Right atrium auricular region (tissue), 2 donors: ENCODE measurements at regions not wholly inside any gene's neighbourhood (a gene's known extent, or its start where the extent isn't known, plus 50 kb on each side); places are given as distances from the start of the nearest gene placed in this dataset.

Experiments
- DNase-seq: peaks from one replicate; pipeline ENCODE4 v3.0.0-alpha.2; 2019; ENCODE audit warnings: low spot score
- H3K27ac ChIP-seq, 2 donors: fragments of 200-600 bp; sonication (generic); 1 replicate in 1 of 2; 2 replicates in 1 of 2; pipeline ENCODE4 v1.5.1; 2016 to 2019
- H3K27me3 ChIP-seq, 2 donors: fragments of 200-600 bp; sonication (generic); one replicate each; pipeline versions ENCODE4 v1.5.1 to v1.6.0; 2017 to 2019
- H3K36me3 ChIP-seq: fragments of 200-600 bp; sonication (generic); one replicate; pipeline ENCODE4 v1.5.1; 2016
- H3K4me1 ChIP-seq, 2 donors: fragments of 200-600 bp; sonication (generic); one replicate each; pipeline versions ENCODE4 v1.5.1 to v1.6.0; 2017 to 2019
- H3K4me3 ChIP-seq, 2 donors: fragments of 200-600 bp; sonication (generic); 1 replicate in 1 of 2; 2 replicates in 1 of 2; pipeline ENCODE4 v1.5.1; 2017 to 2019; ENCODE audit warnings: mild to moderate bottlenecking in 1 of 2, moderate library complexity in 1 of 2
- H3K9me3 ChIP-seq, 2 donors: fragments of 200-600 bp; sonication (generic); one replicate each; pipeline ENCODE4 v1.5.1; 2019
- TF ChIP-seq, protein P1 (sequence below), 2 donors: fragments of 200-600 bp; sonication (generic); IDR thresholded peaks; one replicate each; pipeline ENCODE4 v1.5.1; 2019; ENCODE audit warnings: antibody characterized with exemption in 2 of 2

DNA sequence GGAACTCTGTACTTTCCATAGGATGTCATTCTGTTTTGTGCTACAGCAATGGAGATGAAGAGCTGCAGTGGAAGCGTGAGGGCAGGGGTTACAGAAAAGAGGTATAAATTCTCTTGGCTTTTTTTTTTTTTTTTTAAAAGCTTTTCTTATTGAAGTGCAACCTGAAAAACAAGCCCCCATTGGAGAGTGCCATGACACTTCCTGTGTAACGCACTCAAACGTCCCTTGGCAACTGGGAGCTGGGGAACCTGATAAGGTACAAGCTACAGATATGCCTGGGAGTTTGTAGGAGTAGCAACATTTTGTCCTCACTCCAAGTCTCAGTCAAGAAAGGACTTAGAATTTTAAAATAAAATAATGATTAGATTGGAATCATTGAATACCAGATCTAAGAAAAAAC, 512.1 kb downstream of the RPS24 start:
- Histone ChIP-seq H3K9me3 (no peaks in the 10 kb centered on the region), H3K4me1 (peaks cover 0 to 23% of the 10 kb centered on the region in 2 donors), H3K27ac (no peak overlapping the region), H3K27me3 (no peaks in the 10 kb centered on the region), H3K36me3 (no peaks in the 10 kb centered on the region), H3K4me3 (no peak overlapping the region)
- TF ChIP-seq, protein P1, sequence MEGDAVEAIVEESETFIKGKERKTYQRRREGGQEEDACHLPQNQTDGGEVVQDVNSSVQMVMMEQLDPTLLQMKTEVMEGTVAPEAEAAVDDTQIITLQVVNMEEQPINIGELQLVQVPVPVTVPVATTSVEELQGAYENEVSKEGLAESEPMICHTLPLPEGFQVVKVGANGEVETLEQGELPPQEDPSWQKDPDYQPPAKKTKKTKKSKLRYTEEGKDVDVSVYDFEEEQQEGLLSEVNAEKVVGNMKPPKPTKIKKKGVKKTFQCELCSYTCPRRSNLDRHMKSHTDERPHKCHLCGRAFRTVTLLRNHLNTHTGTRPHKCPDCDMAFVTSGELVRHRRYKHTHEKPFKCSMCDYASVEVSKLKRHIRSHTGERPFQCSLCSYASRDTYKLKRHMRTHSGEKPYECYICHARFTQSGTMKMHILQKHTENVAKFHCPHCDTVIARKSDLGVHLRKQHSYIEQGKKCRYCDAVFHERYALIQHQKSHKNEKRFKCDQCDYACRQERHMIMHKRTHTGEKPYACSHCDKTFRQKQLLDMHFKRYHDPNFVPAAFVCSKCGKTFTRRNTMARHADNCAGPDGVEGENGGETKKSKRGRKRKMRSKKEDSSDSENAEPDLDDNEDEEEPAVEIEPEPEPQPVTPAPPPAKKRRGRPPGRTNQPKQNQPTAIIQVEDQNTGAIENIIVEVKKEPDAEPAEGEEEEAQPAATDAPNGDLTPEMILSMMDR (IDR thresholded peaks at IDR 0.05) = no peak
- DNase-seq = no peak

DNA sequence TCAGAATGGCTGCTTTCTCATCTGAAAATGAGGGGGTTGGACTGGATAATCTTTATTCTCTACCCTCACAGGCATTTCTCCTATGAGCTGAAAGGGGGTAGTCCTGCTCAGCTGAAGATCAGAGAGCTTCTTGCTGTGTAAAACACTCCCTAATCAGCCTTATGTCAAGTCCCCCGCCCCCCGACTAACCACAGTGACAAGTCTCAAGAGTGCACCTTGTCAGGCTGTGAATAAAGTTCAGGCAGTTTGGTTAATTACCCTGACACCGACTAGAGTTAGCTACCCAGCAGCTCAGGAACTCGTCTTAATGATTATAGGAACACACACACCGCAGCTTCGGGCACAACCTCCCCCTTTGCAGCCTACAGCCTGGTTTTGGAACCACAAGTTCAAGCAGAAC, 513.7 kb downstream of the RPS24 start:
- no peak overlapping the region for H3K4me3 ChIP-seq
- H3K4me1 ChIP-seq = peaks cover 0 to 19% of the 10 kb centered on the region in 2 donors
- no peak for DNase-seq
- H3K27ac ChIP-seq = no peak overlapping the region
- TF ChIP-seq, protein P1 (IDR thresholded peaks at IDR 0.05) = no peak
- no peaks in the 10 kb centered on the region for H3K9me3 ChIP-seq
- H3K36me3 ChIP-seq = no peaks in the 10 kb centered on the region
- no peaks in the 10 kb centered on the region for H3K27me3 ChIP-seq

DNA sequence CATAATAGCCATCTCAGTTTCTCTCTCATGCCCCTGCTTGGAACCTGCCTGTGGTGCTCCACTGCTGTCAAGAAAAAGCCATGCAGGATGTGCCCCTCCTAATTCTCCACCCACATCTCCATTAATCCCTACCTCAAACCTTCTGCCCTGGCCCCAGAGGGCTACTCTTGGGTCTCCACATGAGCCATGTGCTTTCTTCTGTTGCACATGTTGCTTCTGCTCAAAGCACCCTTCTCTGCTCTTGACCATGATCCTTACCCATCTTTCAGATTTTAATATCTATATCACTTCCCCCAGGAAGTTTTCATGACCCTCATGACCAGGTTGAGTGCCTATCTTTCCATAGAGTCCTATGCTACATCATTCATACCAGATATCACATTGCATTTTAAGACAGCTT, 514.2 kb downstream of the RPS24 start:
- no peaks in the 10 kb centered on the region for H3K36me3 ChIP-seq
- no peak overlapping the region for H3K4me3 ChIP-seq
- no peak for DNase-seq
- no peaks in the 10 kb centered on the region for H3K9me3 ChIP-seq
- H3K27ac ChIP-seq = no peak overlapping the region
- TF ChIP-seq, protein P1 (IDR thresholded peaks at IDR 0.05) = no peak
- peaks cover 0 to 20% of the 10 kb centered on the region in 2 donors for H3K4me1 ChIP-seq
- H3K27me3 ChIP-seq = no peaks in the 10 kb centered on the region

DNA sequence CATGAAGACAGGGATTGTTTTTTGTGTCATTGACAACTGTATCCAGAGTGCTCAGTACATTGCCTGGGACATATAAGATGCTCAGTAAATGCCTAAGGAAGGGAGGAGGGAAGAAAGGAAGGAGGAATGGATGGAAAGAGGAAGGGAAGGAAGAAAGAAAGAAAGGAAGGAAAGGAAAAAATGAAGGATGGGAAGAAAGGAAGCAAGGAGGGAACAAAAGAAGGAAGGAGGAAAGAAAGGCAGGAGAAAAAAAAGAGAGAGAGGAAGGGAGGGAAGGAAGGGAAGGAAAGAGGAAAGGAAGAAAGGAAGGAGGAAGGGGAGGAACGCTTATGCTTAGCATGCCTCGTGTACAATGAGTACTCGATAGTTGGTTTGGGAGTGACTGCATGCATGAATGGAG, 514.7 kb downstream of the RPS24 start:
- TF ChIP-seq, protein P1 (IDR thresholded peaks at IDR 0.05) = no peak
- Histone ChIP-seq H3K36me3 (no peaks in the 10 kb centered on the region), H3K27me3 (no peaks in the 10 kb centered on the region), H3K4me3 (no peak overlapping the region), H3K27ac (no peak overlapping the region), H3K9me3 (no peaks in the 10 kb centered on the region), H3K4me1 (peaks cover 0 to 23% of the 10 kb centered on the region in 2 donors)
- DNase-seq = no peak

DNA sequence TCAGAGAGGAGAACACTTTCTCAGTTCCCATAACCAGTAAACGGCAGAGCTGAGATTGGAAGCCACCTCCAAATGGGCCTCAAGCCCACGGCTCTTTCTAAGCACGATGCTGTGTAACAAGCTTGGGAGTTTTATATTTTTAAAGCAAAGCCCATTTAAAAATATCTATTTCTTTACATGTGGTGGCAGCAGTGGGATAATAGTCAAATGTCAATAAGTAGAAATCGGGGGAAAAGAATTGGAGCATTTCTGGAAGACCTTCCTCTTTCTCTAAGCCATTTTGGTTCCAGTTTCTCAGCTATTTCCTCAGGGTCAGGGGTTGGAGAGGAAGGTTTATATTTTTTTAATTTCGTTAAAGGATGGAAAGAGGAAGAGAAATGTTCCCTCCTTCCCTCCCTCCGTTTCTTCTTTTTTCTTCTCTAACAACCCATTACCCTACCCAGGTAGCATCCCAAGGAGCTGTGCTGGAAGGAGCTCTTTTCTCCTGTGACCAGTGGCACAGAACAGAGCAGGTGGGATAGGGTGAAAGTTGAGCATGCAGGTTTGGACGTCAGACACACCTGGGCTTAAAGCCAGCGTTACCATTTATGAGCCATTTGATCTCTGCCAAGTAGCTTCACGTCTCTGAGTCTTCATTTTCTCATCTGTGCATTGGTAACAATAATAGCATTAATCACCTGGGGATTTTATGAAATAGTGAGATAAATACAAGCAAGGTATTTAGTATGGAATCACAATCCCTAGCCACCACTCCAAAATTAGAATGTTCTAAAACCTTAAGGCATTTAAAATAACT, 515.7 kb downstream of the RPS24 start:
- no peak for DNase-seq
- TF ChIP-seq, protein P1 (IDR thresholded peaks at IDR 0.05) = no peak
- H3K4me3 ChIP-seq = no peak overlapping the region
- no peaks in the 10 kb centered on the region for H3K27me3 ChIP-seq
- H3K27ac ChIP-seq = no peak overlapping the region
- no peaks in the 10 kb centered on the region for H3K9me3 ChIP-seq
- no peaks in the 10 kb centered on the region for H3K36me3 ChIP-seq
- H3K4me1 ChIP-seq = peaks cover 0 to 18% of the 10 kb centered on the region in 2 donors

DNA sequence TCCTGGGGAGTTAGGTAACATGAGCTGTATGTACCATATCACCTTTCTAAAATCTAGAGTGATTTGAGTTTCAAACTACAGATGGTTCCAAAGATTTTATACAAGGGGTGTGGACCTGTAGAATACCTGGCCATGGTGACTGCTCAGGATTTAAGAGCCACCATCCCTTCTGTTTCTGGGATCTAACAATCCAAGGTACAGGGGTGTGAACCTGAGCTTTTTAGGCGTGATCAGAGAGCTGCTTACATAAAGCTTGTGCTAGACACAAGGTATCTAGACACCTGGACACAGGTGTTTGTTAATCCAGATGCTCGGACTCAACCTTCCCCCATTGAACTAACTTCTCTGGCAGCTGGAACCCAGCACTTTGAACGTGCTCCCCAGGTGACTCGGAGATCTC, 516.4 kb downstream of the RPS24 start:
- H3K4me3 ChIP-seq = no peak overlapping the region

More for the DNA sequence above, 516.4 kb downstream of the RPS24 start:
- TF ChIP-seq, protein P1 (IDR thresholded peaks at IDR 0.05) = no peak
- H3K9me3 ChIP-seq = no peaks in the 10 kb centered on the region
- H3K36me3 ChIP-seq = no peaks in the 10 kb centered on the region
- no peak for DNase-seq
- no peaks in the 10 kb centered on the region for H3K27me3 ChIP-seq
- H3K27ac ChIP-seq = no peak overlapping the region
- peaks cover 0 to 18% of the 10 kb centered on the region in 2 donors for H3K4me1 ChIP-seq
